NCI-H510A treated with DMSO at 0.1 percent for 48 hours (cell line): ENCODE measurements at regions not wholly inside any gene's neighbourhood (a gene's known extent, or its start where the extent isn't known, plus 50 kb on each side); places are given as distances from the start of the nearest gene placed in this dataset.
"Not testable (repeated sequence)": the region's sequence is repeated elsewhere in the genome, so short reads cannot be mapped to it uniquely, and the experiment has no call there.

ENCODE experiments used
- DNase-seq: peaks from one replicate; lab custom pipeline; 2025; lab: John Stamatoyannopoulos, UW

DNA sequence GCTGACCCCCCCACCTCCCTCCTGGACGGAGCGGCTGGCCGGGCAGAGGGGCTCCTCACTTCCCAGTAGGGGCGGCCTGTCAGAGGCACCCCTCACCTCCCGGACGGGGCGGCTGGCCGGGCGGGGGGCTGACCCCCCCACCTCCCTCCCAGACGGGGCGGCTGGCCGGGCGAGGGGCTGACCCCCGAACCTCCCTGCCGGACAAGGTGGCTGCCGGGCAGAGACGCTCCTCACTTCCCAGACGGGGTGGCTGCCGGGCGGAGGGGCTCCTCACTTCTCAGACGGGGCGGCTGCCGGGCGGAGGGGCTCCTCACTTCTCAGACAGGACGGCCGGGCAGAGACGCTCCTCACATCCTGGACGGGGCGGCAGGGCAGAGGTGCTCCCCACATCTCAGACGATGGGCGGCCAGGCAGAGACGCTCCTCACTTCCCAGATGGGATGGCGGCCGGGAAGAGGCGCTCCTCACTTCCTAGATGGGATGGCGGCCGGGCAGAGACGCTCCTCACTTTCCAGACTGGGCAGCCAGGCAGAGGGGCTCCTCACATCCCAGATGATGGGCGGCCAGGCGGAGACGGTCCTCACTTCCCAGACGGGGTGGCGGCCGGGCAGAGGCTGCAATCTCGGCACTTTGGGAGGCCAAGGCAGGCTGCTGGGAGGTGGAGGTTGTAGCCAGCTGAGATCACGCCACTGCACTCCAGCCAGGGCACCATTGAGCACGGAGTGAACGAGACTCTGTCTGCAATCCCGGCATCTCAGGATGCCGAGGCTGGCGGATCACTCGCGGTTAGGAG, 66.2 kb upstream of the PAPPA2 start:
- not testable (repeated sequence) for DNase-seq

DNA sequence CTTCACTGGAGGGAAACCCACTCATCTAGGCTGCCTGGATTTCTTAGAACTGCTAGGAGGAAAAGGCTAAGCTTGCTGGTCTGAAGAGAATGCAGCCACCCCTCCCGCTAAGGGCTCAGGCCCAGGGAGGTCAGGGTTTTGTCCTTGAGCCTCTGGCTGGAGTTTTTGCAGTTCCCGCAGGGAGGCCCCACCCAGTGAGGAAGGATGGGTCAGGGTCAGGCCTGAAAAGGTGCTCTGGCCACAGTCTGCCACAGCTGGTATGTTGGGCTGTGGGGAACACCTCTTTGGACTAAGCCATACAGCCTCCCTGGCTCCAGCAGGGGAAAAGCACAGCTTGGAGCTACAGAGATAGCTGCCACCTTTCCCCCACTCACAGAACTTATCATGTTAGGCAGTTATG, 71.4 kb upstream of the PAPPA2 start:
- DNase-seq: no peak

DNA sequence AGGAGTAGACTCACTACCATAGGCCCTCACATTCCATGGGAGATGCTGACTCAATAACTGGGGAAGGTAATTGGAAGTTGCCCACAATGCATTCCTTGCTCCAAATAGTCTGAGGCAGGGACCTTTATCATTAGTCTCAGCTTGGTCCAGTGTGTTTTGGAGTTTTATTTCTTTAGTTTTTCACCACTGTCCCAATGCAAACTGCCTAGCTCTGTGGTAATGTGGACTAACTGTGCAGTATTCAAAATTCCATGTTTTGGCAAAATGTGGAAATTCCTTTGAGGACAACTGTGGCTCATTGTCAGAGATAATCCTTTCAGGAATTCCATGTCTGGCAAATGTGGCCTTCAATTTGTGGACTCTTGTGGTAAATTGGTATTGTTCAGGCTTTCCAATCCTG, 78.1 kb upstream of the PAPPA2 start:
- DNase-seq: no peak

- DNase-seq: no peak
These were observed 80.8 kb upstream of the PAPPA2 start for GRCh38 chr1:176382163-176382562.

- no peak for DNase-seq
These were observed 83.2 kb upstream of the PAPPA2 start for GRCh38 chr1:176379626-176380339.

- DNase-seq: peak; percentile 77
These were observed 87.9 kb upstream of the PAPPA2 start for GRCh38 chr1:176374967-176375569.

GRCh38 chr1:176364236-176364905, 98.6 kb upstream of the PAPPA2 start:
- DNase-seq: no peak

- not testable (repeated sequence) for DNase-seq
These were observed 113.8 kb upstream of the PAPPA2 start for GRCh38 chr1:176349135-176349715.

- DNase-seq: no peak
These were observed 121.3 kb upstream of the PAPPA2 start for GRCh38 chr1:176341656-176342055.

DNA sequence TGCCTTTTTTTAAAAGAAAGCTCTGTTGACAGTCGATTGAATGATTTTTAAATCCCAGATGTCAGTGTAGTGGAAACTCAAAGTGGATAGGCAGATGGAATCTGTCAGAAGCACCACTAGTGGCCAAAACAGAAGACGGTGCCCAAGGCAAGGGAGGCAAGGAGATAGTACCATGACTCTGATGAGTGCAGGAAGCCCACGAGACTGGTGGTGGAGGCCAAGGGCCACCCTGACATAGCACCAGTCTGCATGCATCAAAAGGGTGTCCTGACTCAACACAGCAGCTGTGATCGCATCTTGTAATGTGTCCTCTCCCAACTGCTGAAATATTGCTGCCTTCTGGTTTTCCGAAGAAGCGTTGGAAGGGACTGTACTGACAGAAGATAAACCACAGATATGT, 124.1 kb upstream of the PAPPA2 start:
- no peak for DNase-seq

- DNase-seq: no peak
These were observed 123.7 kb upstream of the COP1 start for GRCh38 chr1:176330782-176331181.

DNA sequence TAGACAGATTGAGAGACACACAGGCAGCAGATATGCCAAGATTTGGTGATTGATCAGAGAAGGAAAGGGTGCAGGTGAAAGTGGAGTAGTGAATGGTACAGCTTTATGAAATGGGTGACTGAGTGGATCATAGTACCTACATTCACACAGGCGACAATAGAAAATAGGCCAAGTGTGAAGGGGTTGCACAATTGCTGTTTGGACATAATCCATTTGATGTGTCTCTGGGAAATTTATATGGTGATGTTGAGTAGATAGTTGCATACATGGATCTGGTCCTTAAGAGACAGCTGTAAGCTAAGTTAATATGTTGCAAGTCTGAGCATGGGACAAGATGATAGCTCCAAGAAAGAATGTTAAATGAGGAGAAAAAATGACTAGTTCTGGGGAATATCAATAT, 118.6 kb upstream of the COP1 start:
- DNase-seq: no peak

DNA sequence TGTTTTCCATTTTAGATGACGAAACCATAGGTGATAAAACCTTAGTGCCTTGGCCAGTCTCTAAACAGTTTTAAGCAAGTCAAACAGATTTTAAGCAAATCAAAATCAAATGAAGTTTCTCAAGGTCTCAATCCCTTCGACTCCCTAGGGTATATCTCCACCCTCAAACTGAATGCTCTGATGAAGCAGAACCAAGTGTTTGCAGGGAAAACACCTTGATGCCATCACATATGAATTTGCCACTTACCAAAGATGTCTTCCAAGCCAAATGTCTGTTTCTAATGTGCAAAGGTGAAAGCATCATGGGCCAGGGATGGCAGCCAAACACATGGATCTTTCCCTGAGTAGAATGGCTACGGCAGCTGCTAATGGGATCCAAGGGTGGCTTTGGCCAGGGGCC, 116.4 kb upstream of the COP1 start:
- no peak for DNase-seq

GRCh38 chr1:176315519-176316220, 108.6 kb upstream of the COP1 start:
- no peak for DNase-seq

GRCh38 chr1:176296602-176297001, 89.5 kb upstream of the COP1 start:
- DNase-seq: not testable (repeated sequence)

GRCh38 chr1:176285996-176286395, 78.9 kb upstream of the COP1 start:
- DNase-seq: no peak

DNA sequence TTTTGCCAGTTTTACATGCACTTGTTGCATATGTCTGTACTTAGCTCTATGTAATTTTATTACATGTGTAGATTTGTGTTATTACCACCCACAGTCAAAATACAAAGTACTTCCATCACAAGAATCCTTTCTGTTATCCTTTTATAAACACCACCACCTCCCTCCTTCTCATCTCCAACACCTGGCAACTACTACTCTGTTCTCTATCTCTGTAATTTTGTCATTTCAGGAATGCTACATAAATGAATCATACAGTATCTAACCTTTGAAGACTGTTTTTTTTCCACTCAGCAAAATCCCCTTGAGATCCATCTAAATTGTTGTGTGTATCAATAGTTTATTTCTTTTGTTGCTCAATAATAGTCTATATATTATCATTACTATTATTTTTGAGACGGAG, 64.5 kb upstream of the COP1 start:
- DNase-seq: no peak
